RPMI7951 (cell line): ENCODE measurements at regions not wholly inside any gene's neighbourhood (a gene's known extent, or its start where the extent isn't known, plus 50 kb on each side); places are given as distances from the start of the nearest gene placed in this dataset.

Experiments
- DNase-seq: peaks from one replicate; pipeline ENCODE4 v3.0.0-alpha.2; 2012; ENCODE audit warnings: low read depth

- DNase-seq, result no peak
Measured at GRCh38 chr2:4576075-4576474, 872.7 kb downstream of the DCDC2C start.

- no peak for DNase-seq
Measured at GRCh38 chr2:4579977-4580376, 876.6 kb downstream of the DCDC2C start.

- DNase-seq, result no peak
Measured at GRCh38 chr2:4585057-4585635, 881.8 kb downstream of the DCDC2C start.

GRCh38 chr2:4588606-4589005 lies 885.2 kb downstream of the DCDC2C start:
- no peak for DNase-seq

- DNase-seq, result no peak
Measured at GRCh38 chr2:4591261-4591660, 887.9 kb downstream of the DCDC2C start.

- DNase-seq, result no peak
Measured at GRCh38 chr2:4597400-4597799, 894.0 kb downstream of the DCDC2C start.

GRCh38 chr2:4604767-4605166 lies 901.4 kb downstream of the DCDC2C start:
- no peak for DNase-seq

- no peak for DNase-seq
Measured at GRCh38 chr2:4618141-4618540, 914.8 kb downstream of the DCDC2C start.

- DNase-seq, result no peak
Measured at GRCh38 chr2:4618630-4619228, 915.4 kb downstream of the DCDC2C start.

- DNase-seq, result no peak
Measured at GRCh38 chr2:4628998-4629501, 925.7 kb downstream of the DCDC2C start.

GRCh38 chr2:4635289-4635688 lies 931.9 kb downstream of the DCDC2C start:
- no peak for DNase-seq

GRCh38 chr2:4653991-4654390 lies 950.6 kb downstream of the DCDC2C start:
- no peak for DNase-seq

GRCh38 chr2:4656326-4656725 lies 953.0 kb downstream of the DCDC2C start:
- DNase-seq, result no peak

- DNase-seq, result no peak
Measured at GRCh38 chr2:4662161-4662779, 958.9 kb downstream of the DCDC2C start.

- DNase-seq, result no peak
Measured at GRCh38 chr2:4668381-4668780, 965.0 kb downstream of the DCDC2C start.

GRCh38 chr2:4670331-4670730 lies 967.0 kb downstream of the DCDC2C start:
- no peak for DNase-seq

- peak; percentile 90 for DNase-seq
Measured at GRCh38 chr2:4673025-4673489, 969.7 kb downstream of the DCDC2C start.

- DNase-seq, result no peak
Measured at GRCh38 chr2:4674007-4674406, 970.6 kb downstream of the DCDC2C start.

- no peak for DNase-seq
Measured at GRCh38 chr2:4675295-4675694, 971.9 kb downstream of the DCDC2C start.

- no peak for DNase-seq
Measured at GRCh38 chr2:4678927-4679326, 975.6 kb downstream of the DCDC2C start.

- DNase-seq, result no peak
Measured at GRCh38 chr2:4679391-4679790, 976.0 kb downstream of the DCDC2C start.

GRCh38 chr2:4684921-4685320 lies 981.5 kb downstream of the DCDC2C start:
- DNase-seq, result no peak

- no peak for DNase-seq
Measured at GRCh38 chr2:4690913-4691312, 987.5 kb downstream of the DCDC2C start.
